NCI-H2227 (cell line): ENCODE measurements at regions not wholly inside any gene's neighbourhood (a gene's known extent, or its start where the extent isn't known, plus 50 kb on each side); places are given as distances from the start of the nearest gene placed in this dataset.

Experiments
- DNase-seq: peaks from one replicate; lab custom pipeline; 2025; ENCODE audit not compliant: unreplicated experiment; lab: John Stamatoyannopoulos, UW

- DNase-seq = no peak
These were observed 339.2 kb upstream of the DCBLD2 start for GRCh38 chr3:99240700-99241099.

GRCh38 chr3:99236576-99236975 is 335.1 kb upstream of the DCBLD2 start:
- DNase-seq = no peak

DNA sequence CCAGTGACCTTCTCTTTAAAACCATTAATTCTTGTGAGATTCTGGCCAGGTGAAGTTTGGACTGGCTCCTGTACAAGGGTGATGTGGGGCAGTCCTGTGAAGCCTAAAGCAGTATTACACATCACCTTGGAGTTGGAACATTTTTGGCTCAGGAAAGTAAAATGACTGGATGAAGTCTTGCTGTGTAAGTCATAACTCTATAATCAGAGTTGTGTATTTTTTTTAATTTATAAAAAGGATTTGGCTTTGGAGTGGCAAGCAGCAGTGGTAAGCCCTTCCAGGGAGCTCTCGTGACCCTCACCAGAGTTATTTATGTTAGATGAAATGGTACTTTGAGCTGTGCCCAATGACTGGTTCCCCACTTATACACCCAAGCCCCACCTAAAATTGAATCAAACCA is 331.2 kb upstream of the DCBLD2 start:
- DNase-seq = no peak

DNA sequence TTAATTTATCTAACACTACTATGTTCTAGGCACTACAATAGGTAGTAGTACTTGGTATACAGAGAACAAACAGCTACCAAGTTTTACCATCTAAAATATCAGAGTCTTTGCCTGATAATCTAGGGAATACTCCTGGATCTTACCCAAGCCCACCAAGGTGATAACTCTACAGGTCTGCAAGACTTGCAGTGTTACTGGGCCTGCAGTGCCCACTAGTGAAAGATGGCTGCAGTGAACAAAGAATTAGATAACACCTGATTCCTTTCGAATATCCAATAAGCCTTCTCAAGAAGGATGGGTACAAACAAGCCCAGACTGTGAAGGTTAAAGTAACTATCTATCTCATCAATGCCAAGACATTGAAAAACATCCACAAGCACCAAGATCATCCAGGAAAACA is 317.0 kb upstream of the DCBLD2 start:
- no peak for DNase-seq

DNA sequence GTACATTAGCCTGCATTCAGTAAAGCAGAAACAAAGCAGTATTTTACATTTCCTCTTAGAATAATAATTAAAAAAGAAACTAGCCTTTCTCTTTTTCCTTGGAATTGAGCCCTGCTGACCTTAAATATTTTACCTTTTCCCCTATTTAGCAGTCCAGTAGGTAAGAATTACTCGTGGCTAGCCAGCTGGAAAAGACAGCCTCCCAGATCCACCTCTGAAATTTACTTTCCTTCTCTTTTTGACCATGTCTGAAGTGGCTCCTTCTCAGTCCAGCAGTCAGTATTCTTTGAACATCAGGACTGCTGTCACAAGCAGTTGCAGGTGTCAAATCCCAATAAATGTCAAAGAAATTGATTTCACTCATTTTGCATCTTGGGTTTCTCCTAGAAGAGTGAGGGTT is 311.5 kb upstream of the DCBLD2 start:
- DNase-seq = no peak

GRCh38 chr3:99211309-99211708 is 309.8 kb upstream of the DCBLD2 start:
- DNase-seq = no peak

DNA sequence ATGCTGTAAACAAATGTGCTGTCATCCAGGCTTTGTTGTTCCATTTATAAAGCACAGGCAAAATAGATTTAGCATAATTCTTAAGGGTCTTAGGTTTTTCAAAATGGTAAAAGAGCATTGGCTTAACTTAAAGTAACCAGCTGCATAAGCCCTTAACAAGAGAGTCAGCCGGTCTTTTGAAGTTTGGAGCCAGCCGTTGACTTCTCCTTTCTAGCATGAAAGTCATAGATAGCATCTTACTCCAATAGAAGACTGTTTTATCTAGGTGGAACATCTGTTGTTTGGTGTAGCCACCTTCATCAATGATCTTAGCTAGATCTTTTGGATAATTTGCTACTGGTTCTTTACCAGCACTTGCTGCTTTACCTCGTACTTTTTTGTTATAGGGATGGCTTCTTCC is 297.5 kb upstream of the DCBLD2 start:
- no peak for DNase-seq

DNA sequence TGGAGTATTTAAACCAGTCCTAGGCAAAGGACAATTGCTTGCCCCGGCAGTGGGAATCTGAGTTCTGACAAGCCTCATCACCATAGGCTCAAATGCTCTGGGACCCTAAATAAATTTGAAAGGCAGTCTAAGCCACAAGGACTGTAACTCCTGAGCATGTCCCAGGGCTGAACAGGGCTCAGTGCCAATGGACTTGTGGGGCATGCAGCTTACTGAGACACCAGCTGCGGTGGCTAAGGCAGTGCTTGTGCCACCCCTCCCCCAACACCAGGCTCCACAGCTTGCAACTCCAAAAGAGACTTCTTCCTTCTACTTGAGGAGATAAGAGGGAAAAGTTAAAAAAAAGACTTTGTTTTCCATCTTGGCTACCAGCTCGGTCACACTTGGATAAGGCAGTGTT is 289.7 kb upstream of the DCBLD2 start:
- no peak for DNase-seq

GRCh38 chr3:99188936-99189335 is 287.4 kb upstream of the DCBLD2 start:
- no peak for DNase-seq

DNA sequence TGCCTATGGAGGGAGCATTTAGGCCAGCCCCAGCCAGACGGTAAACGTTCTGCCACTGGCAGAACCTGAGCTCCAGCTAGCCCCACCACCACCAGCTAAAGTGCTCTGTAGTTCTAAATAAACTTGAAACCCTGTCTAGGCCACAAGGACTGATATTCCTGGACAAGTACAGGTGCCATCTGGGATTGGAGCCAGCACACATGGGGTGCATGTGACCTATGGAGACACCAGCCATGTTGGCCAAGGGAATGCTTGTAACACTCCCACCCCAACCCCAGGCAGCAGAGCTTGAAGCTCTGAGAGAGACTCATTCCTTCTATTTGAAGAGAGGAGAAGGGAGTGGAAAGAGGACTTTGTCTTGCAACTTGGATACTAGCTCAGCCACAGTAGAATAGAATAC is 284.5 kb upstream of the DCBLD2 start:
- DNase-seq = no peak

- DNase-seq = no peak
These were observed 274.9 kb upstream of the DCBLD2 start for GRCh38 chr3:99176169-99176964.

GRCh38 chr3:99175276-99175812 is 273.8 kb upstream of the DCBLD2 start:
- DNase-seq = no peak

DNA sequence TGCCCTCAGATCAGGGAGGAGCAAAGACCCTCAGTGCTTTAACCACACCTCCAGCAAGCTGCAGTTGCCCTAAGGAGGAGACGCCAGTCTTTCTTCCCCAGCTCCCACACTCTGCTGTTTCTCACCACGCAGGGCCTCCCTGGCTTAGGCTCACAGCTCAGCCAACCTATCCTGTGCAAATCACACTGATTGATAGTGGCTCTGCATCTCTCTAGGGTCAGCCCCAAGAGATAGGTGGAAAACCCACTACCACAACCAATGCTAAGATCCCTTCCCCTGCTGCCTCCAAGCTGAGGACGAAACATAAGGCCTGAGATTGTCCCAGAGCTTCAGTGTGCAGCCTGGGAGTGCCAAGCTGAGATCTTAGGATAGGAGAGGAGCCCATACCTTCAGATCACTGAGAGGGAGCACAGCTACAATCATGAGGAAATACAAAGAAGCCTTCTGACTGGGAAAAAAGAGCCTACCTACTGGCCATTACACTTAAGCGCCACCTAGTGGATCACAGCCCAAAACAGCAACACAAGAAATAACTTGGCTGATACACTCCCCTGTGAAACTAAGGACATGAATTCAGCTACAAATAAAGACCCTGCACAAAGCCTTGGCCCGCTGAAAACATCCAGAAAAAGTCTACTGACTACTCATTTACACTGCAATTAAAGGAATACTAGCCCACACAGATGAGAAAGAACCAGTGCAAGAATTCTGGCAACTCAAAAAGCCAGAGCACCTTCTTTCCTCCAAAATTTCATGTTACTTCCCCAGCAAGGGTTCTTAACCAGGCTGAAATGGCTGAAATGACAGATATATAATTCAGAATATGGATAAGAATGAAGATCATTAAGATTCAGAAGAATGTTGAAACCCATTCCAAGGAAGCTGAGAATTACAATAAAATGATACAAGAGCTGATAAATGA is 271.5 kb upstream of the DCBLD2 start:
- no peak for DNase-seq

GRCh38 chr3:99171800-99172199 is 270.3 kb upstream of the DCBLD2 start:
- no peak for DNase-seq

GRCh38 chr3:99170867-99171517 is 269.5 kb upstream of the DCBLD2 start:
- DNase-seq = no peak

GRCh38 chr3:99167071-99167470 is 265.6 kb upstream of the DCBLD2 start:
- no peak for DNase-seq

- DNase-seq = no peak
These were observed 261.8 kb upstream of the DCBLD2 start for GRCh38 chr3:99163314-99163713.

DNA sequence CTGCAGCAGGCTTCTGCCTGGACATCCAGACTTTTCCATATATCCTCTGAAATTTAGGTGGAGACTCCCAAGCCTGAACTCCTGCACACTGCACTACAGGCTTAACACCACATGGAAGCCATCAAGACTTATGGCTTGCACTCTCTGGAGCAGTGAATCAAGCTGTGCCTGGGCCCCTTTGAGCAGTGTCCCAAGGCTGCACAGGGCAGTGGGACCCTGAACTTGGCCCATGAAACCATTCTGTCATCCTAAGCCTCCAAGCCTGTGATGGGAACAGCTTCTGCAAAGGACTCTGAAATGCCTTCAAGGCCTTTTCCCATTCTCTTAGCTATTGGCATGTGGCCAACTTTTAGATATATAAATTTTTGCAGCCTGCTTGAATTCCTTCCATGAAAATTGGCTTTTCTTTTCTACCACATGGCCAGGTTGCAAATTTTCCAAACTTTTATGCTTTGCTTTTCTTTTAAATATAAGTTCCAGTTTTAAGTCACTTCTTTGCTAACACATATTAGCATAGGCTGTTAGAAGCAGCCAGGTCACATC is 257.8 kb upstream of the DCBLD2 start:
- DNase-seq = no peak

DNA sequence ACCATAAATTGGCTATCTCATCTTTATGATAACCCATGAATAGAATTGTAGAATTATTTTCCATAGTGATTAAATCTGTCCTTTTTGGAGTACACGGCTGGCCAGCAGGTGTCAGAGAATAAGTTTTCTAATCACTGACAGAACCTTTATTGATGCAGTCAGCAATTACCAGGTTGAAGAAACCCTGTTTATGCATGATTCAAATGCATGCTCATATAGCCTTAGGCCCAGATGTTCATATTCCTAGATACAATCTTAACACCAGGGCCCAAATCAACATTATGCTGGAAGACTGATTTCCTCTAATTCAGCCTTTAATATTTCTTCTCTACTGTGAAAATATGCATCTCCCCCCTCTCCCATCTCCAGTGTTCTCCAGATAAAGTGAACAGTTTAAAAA is 243.5 kb upstream of the DCBLD2 start:
- DNase-seq = no peak

GRCh38 chr3:99143493-99143892 is 242.0 kb upstream of the DCBLD2 start:
- DNase-seq = no peak

DNA sequence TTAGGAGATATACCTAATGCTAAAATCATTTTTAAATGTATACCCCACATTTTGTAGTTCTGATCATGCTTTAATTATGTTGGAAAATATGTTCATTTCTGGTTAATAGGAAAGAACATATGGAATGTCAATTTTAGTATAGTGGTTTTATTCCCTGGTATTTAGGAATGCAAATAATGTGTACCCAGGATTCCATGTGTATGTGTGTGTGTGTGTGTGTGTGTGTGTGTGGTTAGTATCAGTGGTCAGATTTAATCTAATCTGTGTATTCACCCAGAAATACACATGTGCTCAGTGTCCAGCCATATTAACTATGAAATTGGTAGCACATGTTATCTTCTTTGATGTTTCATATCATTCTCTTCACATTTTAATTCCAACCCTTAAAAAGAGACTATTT is 233.5 kb upstream of the DCBLD2 start:
- no peak for DNase-seq
